Vagina (tissue), 2 donors: ENCODE measurements at regions not wholly inside any gene's neighbourhood (a gene's known extent, or its start where the extent isn't known, plus 50 kb on each side); places are given as distances from the start of the nearest gene placed in this dataset.

Experiments used
- CTCF ChIP-seq, 3 experiments: fragments of 450-650 bp in 2 of 3; fragments of 200-600 bp in 1 of 3; sonication (generic) in 1 of 3; IDR thresholded peaks; one replicate each; pipeline ENCODE4 v1.5.1; 2017 to 2019; ENCODE audit warnings: antibody characterized with exemption in 3 of 3, mild to moderate bottlenecking in 2 of 3, moderate library complexity in 2 of 3
- POLR2AphosphoS5 ChIP-seq, 2 donors: sonication (generic); formaldehyde crosslinking; IDR thresholded peaks; one replicate each; pipeline ENCODE4 v1.9.0; 2017; ENCODE audit warnings: antibody characterized with exemption in 2 of 2, mild to moderate bottlenecking in 2 of 2, low read depth in 1 of 2; ENCODE audit not compliant: insufficient read depth in 1 of 2

GRCh38 chr2:106280722-106281446 lies 86.8 kb upstream of the UXS1 start:
- no peak for TF ChIP-seq CTCF (IDR thresholded peaks at IDR 0.05)
- TF ChIP-seq POLR2AphosphoS5 (IDR thresholded peaks at IDR 0.05; ENCODE audit: insufficient read depth in 1 of 2, low read depth in 1 of 2) = no peak
